Forelimb muscle (tissue), 1 donor: ENCODE measurements at regions not wholly inside any gene's neighbourhood (a gene's known extent, or its start where the extent isn't known, plus 50 kb on each side); places are given as distances from the start of the nearest gene placed in this dataset.
A peak's percentile ranks its signal among the peaks of the same experiment; 100 is the strongest.
"Not testable (repeated sequence)": the region's sequence is repeated elsewhere in the genome, so short reads cannot be mapped to it uniquely, and the experiment has no call there.

ENCODE experiments used
- DNase-seq: peaks from one replicate; pipeline ENCODE4 v3.0.0-alpha.2; 2013; ENCODE audit warnings: low read depth

DNA sequence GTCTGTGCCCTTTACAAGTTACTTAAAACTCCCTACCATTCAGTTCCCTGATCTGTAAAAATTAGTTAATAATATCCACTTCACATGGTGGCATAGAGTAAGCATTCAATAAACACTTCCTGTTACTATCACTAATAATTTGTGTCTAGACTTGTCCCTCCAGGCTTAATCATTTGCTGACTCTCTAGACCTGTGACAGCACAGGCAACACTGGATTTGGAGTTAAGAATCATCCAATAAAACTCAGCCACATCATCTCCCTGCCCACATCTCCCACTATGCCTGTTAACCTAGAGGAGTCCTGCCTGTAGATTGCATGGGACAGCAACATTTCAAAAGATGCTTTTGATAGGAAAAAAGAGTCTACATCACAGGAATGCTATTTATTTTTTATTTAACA, 564.6 kb downstream of the MFSD1 start:
- DNase-seq, result no peak

GRCh38 chr3:159371961-159372360, 570.1 kb downstream of the MFSD1 start:
- no peak for DNase-seq

DNA sequence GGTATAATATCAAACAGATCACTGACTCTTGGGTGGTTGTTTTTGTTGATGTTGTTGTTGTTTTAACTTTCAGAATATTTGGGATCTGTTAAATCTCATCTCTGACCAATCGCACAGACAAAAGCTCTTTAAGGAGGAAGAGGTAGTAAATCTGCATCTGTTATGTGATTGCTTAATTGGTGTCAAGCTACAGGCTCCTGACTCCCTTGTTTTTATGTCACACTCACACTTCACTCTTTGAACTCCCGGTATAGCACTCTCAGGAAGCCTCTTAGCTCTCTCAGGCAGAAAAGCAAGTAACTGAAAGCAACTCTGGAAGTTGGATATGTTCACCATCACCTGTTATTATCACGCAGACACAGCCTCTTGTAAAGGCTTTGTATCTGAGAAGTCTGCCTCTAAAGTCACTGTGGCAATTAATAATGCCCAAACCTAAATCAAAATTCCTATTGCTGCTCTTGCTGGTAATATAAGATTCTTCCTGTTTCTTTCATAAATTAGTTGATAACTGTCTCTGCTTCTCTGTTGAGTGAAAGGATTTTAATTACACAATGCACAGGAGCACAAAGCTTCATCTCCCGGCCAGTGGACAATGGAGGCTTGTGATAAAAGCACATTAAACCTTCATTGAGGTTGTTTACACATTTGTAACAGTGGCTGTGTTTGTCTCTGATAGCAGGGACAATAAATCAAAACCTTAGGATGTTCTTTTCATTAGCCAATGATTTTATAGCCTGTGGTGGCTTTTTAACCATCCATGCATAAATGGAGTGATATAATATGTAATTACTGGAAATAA, 576.7 kb downstream of the MFSD1 start:
- DNase-seq, result no peak

GRCh38 chr3:159380891-159381290, 579.0 kb downstream of the MFSD1 start:
- DNase-seq, result no peak

DNA sequence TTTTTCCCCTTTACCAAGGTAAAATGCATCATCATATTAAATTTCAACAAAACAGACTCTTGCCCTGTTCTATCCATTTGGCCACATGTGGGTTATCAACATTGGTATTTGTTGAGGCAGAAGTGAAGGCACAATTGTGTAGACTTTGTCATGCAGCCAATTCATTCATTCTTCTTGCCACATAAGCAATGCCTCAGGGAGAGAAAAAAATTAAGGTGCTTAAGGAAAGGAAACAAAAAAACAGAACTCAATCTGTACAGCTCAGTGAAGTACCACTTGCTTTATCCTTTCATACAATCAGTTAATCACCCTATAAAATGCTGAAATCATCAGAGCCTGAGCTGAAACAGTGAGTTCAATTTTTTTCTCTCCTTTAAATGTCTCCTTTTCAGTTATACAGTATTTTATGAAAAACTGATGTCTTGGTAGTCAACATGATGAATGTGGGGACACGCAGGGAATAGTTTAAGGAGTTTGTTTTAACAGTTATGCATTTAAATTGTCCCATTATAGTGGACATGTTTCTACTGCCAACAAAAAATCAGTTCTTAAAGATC, 588.9 kb downstream of the MFSD1 start:
- DNase-seq, result no peak

DNA sequence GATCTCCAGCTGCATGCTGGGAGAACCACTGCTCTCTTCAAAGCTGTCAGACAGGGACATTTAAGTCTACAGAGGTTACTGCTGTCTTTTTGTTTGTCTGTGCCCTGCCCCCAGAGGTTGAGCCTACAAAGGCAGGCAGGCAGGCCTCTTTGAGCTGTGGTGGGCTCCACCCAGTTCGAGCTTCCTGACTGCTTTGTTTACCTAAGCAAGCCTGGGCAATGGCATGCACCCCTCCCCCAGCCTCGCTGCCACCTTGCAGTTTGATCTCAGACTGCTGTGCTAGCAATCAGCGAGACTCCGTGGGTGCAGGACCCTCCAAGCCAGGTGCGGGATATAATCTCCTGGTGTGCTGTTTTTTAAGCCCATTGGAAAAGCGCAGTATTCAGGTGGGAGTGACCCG, 591.0 kb upstream of the IL12A start:
- DNase-seq, result not testable (repeated sequence)

DNA sequence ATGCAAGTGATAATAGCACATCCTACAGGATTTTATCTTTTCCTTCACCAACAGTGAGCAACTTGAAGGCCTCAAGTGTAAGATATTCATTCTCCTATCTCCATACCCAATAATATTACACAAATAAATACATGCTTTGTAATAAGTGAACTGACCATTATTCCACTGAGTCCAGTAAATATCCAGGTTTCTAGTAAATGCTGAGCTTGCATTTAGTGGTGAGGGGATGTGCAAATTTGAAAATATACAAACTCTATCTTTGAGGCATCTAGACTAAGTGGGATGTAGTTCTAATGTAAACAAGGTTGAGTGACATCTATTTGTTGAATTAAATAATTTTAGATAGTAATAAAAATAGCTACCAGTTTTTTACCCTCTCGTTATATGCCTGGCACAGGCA, 587.6 kb upstream of the IL12A start:
- DNase-seq, result no peak

DNA sequence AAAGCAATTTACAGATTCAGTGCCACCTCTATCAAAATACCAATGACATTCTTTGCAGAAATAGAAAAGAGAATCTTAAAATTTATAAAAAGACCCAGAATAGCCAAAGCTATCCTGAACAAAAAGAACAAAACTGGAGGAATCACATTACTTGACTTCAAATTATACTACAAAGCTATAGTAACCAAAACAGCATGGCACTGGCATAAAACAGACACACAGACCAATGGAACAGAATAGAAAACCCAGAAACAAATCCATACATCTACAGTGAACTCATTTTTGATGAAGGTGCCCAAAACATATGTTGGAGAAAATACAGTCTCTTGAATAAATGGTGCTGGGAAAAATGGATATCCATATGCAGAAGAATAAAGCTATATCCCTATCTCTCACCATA, 578.9 kb upstream of the IL12A start:
- DNase-seq, result not testable (repeated sequence)

DNA sequence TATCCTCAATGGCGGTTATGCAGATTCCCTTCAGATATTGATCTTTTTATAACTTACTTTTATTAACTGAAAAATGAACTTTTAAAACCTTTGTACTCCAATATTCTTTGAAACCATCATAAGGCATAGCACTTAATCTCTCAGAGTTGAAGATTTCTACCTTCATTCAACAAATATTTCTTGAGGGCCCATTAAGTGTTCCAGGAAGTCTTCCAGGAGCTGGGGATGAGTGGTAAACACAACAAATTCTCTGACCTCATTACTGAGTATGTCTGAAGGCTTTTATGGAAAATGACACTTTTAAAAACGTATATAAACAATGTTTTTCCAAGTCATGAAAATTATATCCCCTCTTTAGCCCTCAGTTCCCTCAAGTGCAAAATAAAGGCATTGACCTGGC, 575.3 kb upstream of the IL12A start:
- DNase-seq, result no peak

DNA sequence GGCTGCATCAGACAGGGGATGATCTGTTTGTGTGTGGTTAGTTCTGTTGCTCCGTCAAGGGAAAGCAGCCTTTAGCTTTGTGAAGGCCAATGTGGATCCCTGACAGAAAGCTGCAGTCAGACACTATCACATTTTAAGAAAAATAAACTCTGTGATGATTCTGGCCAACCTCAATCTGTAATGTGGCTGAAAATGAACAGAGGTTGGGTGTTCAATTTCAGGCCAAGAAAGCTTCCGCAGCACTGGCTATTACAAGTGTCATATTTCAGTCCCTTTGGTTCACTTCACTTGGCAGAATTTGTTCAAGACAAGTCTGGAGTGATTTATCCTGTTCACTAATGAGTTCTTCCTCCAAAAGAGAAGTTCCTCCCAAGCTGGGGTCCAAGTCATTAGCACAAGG, 571.8 kb upstream of the IL12A start:
- peak; percentile 9 for DNase-seq

DNA sequence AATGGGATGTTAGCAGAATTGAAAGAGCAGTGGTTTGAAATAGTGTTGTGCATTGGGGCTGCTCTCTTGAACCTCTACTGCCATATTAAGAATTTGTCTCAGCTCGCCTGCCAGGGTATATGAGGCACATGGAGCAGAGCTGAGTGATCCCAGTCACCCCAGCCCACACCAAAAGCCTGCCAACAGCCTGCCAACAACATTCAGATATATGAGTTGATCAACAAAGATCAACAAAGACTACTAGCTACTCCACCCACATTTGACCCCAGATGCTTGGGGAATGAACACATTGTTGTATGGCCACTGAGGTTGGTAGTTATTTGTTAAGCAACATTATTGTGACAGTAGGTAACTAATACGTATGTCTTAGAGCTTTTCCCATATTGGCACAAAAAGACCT, 570.9 kb upstream of the IL12A start:
- DNase-seq, result no peak

- no peak for DNase-seq
Observed at GRCh38 chr3:159418571-159419526, 569.8 kb upstream of the IL12A start.

DNA sequence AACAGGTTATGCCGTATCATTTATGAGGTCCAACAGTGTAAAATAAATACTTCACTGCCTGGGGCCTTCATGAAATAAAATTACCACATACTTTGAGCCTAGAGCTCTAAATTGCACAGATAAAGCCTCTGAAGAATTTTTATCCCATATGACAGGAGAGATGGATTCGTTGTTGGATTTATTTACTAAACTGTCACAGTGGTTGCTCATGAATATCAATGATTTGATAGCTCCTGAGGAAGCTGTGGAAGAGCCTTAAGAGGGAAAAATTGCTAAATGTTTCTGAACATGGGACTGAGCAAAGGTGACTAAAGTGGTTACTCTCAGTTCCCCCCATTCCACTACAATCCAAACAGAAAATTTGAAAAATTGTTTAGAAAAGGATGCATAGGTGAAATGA, 558.9 kb upstream of the IL12A start:
- DNase-seq, result no peak

GRCh38 chr3:159432682-159433340, 555.8 kb upstream of the IL12A start:
- DNase-seq, result no peak

GRCh38 chr3:159439346-159439745, 549.3 kb upstream of the IL12A start:
- DNase-seq, result no peak

DNA sequence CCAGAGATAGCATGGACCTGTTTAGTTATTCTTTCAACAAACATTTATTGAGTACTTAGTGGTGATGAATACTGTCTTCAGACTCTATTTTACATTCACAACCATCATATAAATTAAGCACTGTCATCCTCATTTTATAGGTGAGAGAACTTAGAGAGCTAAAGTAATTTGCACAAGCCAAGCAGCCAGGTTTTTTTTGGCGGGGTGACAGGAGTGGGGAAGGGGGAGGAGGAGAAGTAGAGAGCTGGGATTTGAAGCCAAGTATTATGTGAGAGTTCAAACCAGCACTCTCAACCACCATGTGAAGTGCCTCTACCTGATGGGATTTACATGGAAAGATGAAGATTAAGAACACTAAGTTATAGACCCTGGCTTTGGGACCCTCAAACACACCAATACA, 547.4 kb upstream of the IL12A start:
- DNase-seq, result no peak

DNA sequence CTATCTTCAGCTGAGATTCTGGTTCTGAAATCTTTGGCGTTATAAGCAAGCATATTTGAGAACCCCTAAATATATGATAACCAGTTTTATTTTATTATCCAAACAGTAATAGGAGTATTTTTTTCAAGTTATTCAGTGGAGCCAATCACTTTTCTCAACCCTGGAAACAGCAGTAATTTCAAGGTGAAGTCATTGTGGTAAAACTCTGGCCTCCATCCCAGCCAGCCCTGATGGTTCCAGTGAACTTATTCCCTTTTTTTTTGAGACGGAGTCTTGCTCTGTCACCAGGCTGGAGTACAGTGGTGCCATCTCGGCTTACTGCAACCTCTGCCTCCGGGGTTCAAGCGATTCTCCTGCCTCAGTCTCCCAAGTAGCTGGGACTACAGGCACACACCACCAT, 545.4 kb upstream of the IL12A start:
- no peak for DNase-seq

DNA sequence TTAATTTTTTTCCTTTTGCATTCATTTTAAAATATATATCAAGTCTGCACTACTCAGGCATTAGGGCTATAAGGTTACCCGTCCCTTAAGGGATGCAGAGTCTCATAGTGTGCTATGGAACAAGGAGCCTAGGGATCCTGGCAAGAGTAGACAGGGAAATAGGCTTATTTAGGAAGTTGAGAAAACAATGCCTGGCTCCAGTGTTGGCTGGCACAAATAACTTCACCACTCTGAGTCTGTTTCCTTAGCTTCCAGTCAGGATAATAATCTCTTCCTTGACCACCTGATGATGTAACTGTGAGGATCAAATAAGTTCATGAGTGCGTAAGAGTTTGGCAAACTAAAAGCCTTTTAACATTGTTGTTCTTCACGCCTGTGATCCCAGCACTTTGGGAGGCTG, 540.8 kb upstream of the IL12A start:
- no peak for DNase-seq

DNA sequence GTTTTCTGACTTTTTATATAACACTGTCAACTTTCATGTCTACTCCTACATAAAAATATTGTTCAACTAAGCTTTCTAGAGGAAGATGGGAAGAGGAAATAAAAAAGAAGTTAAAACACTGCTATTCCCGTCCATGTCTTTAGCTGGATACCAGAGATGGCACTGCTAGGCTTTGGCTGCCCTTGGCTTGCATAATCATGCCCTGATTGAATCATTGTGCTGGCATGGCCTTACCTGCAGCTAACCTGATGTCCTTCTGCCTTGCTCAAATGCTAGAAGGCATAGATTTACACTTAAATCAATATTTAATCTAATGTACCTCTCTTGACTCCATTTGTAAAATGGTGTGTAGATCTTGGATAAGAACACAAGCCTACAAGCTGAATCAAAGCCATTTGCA, 539.7 kb upstream of the IL12A start:
- no peak for DNase-seq

- no peak for DNase-seq
Observed at GRCh38 chr3:159451067-159451466, 537.6 kb upstream of the IL12A start.

GRCh38 chr3:159451482-159451881, 537.2 kb upstream of the IL12A start:
- DNase-seq, result no peak

DNA sequence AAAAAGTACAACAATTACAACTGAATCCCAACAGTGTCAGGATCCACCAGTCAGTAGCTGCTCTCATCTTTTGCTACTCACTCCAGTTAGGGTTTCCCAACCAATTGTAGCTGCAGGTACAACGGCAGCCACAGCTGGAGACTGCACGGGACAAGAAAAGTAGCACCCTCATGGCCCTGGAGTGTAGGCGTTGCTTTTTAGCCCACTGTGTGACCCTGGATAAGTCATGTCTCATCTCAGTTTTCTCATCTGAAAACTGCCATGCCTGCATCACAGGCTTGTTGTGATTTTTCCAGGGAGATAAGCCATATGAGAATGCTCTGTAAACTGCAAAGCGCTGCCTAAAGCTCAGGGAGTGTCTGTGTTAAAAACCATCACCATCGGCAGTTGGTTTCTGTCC, 535.6 kb upstream of the IL12A start:
- DNase-seq, result no peak
